ENCODE measurements at regions not wholly inside any gene's neighbourhood (a gene's known extent, or its start where the extent isn't known, plus 50 kb on each side); places are given as distances from the start of the nearest gene placed in this dataset.

DNA sequence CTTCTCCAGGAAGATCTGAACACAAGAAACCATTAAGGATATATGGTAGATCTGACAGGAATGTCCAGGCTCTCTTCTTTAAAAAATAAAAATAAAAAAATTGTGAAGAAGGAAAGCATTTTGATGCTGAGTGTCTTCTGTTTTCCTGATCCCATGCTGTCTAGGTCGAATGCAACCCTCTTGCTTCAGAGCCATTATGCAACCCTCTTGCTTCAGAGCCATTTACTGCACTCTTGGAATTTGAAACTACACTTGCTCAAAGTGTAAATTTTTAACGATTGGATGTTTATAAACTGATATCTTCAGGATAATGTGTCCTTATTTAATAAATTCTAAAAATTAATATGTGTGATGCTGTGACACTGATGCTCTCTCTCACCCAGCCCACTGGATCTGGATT is 505.1 kb downstream of the DNAH5 start:
- H3K27me3 ChIP-seq (ENCODE audit: control insufficient read depth in 3 of 3, insufficient read depth in 3 of 3, low read length in 2 of 3): no peaks in the 10 kb centered on the region
- H3K36me3 ChIP-seq (ENCODE audit: control insufficient read depth in 4 of 4, insufficient read depth in 4 of 4, low read length in 4 of 4): no peaks in the 10 kb centered on the region
- DNase-seq (no peak), ATAC-seq (ENCODE audit: insufficient read depth, low FRiP score) (no peak)
- peaks cover 0 to 3% (median 0%) of the 10 kb centered on the region in 4 donors for H3K9me3 ChIP-seq (ENCODE audit: control insufficient read depth in 4 of 4, insufficient read depth in 3 of 4, low read length in 3 of 4)
- TF ChIP-seq, protein P1, sequence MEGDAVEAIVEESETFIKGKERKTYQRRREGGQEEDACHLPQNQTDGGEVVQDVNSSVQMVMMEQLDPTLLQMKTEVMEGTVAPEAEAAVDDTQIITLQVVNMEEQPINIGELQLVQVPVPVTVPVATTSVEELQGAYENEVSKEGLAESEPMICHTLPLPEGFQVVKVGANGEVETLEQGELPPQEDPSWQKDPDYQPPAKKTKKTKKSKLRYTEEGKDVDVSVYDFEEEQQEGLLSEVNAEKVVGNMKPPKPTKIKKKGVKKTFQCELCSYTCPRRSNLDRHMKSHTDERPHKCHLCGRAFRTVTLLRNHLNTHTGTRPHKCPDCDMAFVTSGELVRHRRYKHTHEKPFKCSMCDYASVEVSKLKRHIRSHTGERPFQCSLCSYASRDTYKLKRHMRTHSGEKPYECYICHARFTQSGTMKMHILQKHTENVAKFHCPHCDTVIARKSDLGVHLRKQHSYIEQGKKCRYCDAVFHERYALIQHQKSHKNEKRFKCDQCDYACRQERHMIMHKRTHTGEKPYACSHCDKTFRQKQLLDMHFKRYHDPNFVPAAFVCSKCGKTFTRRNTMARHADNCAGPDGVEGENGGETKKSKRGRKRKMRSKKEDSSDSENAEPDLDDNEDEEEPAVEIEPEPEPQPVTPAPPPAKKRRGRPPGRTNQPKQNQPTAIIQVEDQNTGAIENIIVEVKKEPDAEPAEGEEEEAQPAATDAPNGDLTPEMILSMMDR (IDR thresholded peaks at IDR 0.05; ENCODE audit: control extremely low read depth, extremely low read depth): no peak
- H3K9ac ChIP-seq (ENCODE audit: insufficient read depth in 1 of 2, low read length in 2 of 2): no peak overlapping the region
- no peak overlapping the region for H3K27ac ChIP-seq (ENCODE audit: low read depth in 1 of 2, low read length in 1 of 2)
- H3K4me1 ChIP-seq (ENCODE audit: control insufficient read depth in 5 of 5, insufficient read depth in 5 of 5, low read length in 5 of 5): no peaks in the 10 kb centered on the region
- WGBS, 2 donors: 50 to 54% methylated on average over 2 of the region's 2 CpGs
- no peak overlapping the region for H3K4me3 ChIP-seq

DNA sequence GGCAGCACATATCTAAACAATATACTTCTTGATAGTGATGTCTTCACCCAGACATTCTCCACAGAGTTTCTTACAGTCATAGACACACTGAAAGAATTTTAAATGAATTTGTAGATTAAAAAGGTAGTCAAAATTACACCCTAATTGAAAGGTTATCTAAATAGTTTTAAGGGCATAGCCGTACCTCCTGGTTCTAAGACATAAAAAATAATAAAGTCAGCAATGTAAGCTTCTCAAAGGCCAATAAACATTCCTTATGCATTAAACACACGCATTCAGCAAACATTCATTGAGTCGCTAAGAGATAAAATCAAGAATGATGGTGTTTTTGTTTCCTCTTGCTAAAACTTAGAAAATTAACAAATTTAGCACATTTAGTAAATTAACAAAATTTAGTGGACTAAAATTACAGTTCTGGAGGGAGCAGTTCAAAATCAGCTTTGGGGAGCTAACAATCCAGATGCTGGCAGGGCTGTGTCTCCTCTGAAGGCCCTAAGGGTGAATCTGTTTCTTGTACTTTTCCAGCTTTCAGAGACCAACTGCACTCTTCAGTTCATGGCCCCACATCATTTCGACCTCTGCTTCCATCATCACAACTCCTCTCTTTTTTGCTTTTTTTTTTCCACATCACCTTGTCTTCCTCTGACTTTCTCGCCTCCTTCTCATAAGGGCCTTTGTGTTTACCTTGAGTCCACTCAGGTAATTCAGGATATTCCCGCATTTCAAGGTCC is 516.5 kb downstream of the DNAH5 start:
- TF ChIP-seq, protein P1 (IDR thresholded peaks at IDR 0.05; ENCODE audit: control extremely low read depth, extremely low read depth): no peak
- H3K4me3 ChIP-seq: no peak overlapping the region
- ATAC-seq (ENCODE audit: insufficient read depth, low FRiP score): no peak
- no peaks in the 10 kb centered on the region for H3K4me1 ChIP-seq (ENCODE audit: control insufficient read depth in 5 of 5, insufficient read depth in 5 of 5, low read length in 5 of 5)
- H3K27ac ChIP-seq (ENCODE audit: low read depth in 1 of 2, low read length in 1 of 2): no peak overlapping the region
- DNase-seq: no peak
- no peaks in the 10 kb centered on the region for H3K27me3 ChIP-seq (ENCODE audit: control insufficient read depth in 3 of 3, insufficient read depth in 3 of 3, low read length in 2 of 3)
- no peak overlapping the region for H3K9ac ChIP-seq (ENCODE audit: insufficient read depth in 1 of 2, low read length in 2 of 2)
- H3K36me3 ChIP-seq (ENCODE audit: control insufficient read depth in 4 of 4, insufficient read depth in 4 of 4, low read length in 4 of 4): no peaks in the 10 kb centered on the region
- peaks cover 0 to 2% (median 0%) of the 10 kb centered on the region in 4 donors for H3K9me3 ChIP-seq (ENCODE audit: control insufficient read depth in 4 of 4, insufficient read depth in 3 of 4, low read length in 3 of 4)
- 72 to 83% methylated on average over 6 of the region's 6 CpGs for WGBS, 2 donors

- Histone ChIP-seq H3K36me3 (ENCODE audit: control insufficient read depth in 4 of 4, insufficient read depth in 4 of 4, low read length in 4 of 4) (no peaks in the 10 kb centered on the region), H3K27me3 (ENCODE audit: control insufficient read depth in 3 of 3, insufficient read depth in 3 of 3, low read length in 2 of 3) (no peaks in the 10 kb centered on the region), H3K27ac (ENCODE audit: low read depth in 1 of 2, low read length in 1 of 2) (no peak overlapping the region), H3K9me3 (ENCODE audit: control insufficient read depth in 4 of 4, insufficient read depth in 3 of 4, low read length in 3 of 4) (peaks cover 0 to 8% (median 3%) of the 10 kb centered on the region in 4 donors), H3K4me1 (ENCODE audit: control insufficient read depth in 5 of 5, insufficient read depth in 5 of 5, low read length in 5 of 5) (peaks cover 0 to 3% (median 0%) of the 10 kb centered on the region in 5 donors), H3K4me3 (no peak overlapping the region), H3K9ac (ENCODE audit: insufficient read depth in 1 of 2, low read length in 2 of 2) (no peak overlapping the region)
- peak in 1 of 3 donors; percentile 23 for DNase-seq
- 48 to 71% methylated on average over 6 of the region's 6 CpGs for WGBS, 2 donors
- TF ChIP-seq, protein P1 (IDR thresholded peaks at IDR 0.05; ENCODE audit: control extremely low read depth, extremely low read depth): no peak
- no peak for ATAC-seq (ENCODE audit: insufficient read depth, low FRiP score)
These were observed 532.4 kb downstream of the DNAH5 start for GRCh38 chr5:13412040-13412595.

Data from lung (tissue), 11 donors.